ENCODE measurements at regions not wholly inside any gene's neighbourhood (a gene's known extent, or its start where the extent isn't known, plus 50 kb on each side); places are given as distances from the start of the nearest gene placed in this dataset.
A peak's percentile ranks its signal among the peaks of the same experiment; 100 is the strongest.
"Not testable (repeated sequence)": the region's sequence is repeated elsewhere in the genome, so short reads cannot be mapped to it uniquely, and the experiment has no call there.

DNA sequence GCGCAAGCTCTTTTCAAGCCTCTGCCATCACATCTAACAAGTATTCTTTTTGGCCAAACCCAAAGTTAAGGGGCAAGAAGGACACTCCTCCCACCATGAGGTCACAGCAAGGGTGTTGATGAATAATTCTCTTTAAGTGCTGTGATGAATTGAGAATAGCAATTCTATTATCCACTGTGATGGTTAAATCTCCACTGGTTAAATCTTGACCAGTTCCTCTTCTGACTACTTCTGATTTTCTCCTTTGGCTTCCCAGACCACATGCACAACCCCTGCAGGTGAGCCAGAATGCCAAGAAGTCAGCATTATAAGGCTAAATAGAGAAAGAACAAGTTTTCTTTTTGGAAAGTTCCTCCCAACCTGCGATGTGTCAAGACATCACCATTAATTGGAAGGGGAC, 90.6 kb upstream of the BCL2L14 start:
- no peak for DNase-seq

DNA sequence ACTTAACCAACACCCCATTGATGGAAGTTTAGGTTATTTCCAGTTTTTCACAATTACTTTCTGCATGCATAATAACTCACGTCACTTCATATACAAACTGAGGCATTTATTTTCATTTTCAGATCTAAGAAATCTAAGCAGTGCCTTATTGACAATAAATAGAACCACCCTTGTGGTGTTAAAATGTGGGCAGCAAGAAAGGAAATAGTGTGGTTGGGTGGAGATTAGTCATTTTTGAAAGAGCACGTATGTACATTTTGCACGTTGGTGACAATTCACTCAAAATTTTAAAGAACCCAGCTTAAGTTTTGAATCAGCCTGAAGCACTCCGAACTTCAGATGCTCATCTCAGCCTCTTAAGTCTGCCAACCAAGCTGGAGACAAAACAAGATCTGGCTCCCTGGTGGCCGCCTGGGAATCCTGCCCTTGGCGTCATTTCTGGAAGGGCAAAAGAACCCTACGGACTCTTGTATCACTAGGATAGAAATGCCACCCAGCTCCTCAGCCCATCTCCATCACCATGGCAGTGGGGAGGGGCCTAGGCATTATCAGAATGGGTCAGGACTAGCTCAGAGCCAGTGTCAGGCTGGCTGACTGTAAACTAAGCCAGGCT, 89.5 kb upstream of the BCL2L14 start:
- peak; percentile 72 for DNase-seq

DNA sequence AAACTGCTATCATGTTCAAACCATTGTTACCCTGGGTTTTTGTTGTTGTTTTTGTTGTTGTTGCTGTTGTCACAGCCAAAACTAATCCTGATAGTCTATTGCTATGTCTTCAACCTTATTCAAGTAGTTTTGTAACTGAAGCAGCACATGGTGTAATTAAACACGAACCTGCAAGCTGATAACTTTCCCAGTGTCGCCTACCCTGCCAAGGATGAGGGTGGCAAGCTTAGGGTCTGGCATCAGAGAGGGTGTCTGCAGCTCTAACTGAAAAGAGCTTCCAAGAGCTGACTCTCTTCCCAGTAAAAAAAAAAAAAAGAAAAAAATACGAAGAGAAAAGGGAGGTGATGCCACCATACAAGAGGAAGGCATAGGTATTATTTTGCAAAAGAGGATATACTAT, 86.3 kb upstream of the BCL2L14 start:
- DNase-seq = no peak

DNA sequence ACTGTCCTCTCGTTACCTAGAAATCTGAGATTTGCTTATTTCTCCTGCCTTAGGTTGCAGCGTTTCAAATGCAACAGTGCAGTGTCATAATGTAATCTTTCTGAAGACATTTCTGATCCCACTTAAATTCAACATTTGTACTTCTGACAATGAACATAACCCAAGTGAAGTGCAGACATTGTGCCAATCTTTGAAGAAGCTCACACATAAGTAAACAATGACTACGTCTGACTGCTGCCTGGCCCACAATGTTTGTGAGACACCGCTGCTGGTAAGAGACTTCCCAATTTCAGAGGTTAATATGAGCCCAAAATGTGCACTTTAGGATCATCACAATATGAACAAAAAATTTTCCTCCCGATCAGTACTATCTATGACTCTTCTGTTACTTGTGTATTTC, 84.6 kb upstream of the BCL2L14 start:
- DNase-seq = no peak

DNA sequence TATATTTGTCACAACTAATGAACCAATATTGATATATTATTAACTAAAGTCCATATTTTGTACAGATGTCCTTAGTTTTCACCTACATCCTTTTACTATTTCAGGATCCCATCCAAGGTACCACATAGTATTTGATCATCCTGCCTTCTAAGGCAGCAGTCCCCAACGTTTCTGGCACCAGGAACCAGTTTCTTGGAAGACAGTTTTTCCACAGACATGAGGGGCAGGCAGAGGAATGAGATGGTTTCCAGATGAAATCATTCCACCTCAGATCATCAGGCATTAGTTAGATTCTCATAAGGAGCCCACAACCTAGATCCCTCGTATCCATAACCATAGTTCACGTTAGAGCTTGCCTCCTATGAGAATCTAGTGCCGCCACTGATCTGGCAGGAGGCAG, 82.8 kb upstream of the BCL2L14 start:
- peak; percentile 17 for DNase-seq

DNA sequence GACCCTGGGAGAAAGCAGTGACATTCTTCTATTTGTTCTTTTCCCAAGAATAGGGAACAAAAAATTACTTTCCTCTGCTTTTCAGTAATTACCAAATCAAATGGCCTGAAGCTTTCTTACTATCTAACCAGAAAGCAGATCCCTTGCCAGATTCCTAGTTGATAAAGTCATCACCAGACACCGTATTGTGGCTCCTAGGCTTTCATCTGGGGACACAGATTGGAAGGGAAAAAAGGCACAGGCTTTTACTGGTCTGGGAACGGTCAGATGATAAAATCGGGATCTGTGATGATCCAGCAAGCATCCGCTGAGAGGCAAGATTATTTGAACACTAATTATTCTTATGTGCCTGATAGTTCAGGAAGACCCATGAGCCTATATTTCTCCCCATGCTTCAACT, 79.1 kb upstream of the BCL2L14 start:
- DNase-seq = peak; percentile 29

DNA sequence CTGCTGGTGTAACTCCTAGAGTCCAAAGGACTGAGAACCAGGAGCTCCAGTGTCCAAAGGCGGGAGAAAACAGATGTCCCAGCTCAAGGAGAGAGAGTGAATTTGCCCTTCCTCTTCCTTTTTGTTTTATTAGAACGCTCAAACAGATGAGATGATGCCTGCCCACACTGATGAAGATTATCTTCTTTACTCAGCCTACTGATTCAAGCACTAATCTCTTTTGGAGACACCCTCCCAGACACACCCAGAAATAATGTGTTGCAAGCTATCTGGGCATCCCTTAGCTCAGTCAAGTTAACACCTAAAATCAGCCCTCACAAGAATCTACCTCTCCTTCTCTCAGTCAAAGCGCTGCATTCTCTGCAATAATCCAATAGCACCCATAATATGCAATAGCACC, 78.2 kb upstream of the BCL2L14 start:
- DNase-seq = no peak

DNA sequence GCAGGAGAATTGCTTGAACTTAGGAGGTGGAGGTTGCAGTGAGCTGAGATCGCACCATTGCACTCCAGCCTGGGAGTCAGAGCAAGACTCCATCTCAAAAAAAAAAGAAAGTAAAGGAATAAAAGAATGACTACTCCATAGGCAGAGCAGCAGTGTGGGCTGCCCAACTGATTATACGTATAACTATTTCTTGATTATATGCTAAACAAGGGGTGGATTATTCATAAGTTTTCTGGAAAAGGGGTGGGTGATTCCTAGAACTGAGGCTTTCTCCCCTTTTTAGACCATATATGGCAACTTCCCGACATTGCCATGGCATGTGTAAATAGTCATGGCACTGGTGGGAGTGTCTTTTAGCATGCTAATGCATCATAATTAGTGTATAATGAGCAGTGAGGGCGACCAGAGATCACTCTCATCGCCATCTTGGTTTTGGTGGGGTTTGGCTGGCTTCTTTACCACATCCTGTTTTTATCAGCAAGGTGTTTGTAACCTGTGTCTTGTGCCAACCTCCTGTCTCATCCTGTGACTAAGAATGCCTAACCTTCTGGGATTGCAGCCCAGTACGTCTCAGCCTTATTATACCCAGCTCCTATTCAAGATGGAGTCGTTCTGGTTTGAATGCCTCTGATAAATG, 72.3 kb upstream of the BCL2L14 start:
- DNase-seq = not testable (repeated sequence)

DNA sequence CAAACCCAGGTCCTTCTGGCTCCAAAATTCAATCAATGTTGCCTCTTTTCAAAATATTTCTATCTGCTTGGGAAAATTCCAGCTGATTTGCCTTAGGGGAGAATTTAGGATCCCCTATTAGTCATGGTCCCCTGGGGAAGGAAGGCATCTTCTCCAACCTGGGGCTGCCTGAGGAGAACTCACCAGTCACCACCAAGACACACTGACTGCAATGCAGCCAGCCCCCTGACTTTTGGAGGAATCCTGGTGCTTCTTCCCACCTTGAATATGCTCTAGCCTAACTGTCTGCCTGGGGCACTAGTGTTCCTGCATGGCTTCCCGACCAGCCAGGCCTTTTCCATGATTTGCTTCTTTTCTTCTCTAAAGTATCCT, 71.8 kb upstream of the BCL2L14 start:
- peak; percentile 29 for DNase-seq

DNA sequence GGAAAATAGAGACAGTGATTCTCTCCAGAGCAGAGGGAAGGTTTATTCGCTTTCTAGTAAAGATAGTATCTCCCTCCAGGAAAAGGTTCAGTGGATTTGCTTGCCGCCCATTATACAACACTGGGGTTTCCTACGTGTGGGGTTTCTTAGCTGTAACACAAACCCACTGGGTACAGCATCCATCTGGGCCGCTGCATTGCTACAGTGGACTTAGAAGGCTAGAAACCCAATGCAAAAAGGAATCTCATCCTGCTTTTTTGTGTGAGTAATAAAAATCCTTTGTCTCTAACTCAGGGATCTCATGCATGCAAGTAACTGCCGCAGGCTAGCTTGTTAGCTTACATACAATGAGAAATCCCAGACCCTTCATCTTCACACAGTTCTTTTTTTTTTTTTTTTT, 67.1 kb upstream of the BCL2L14 start:
- no peak for DNase-seq

DNA sequence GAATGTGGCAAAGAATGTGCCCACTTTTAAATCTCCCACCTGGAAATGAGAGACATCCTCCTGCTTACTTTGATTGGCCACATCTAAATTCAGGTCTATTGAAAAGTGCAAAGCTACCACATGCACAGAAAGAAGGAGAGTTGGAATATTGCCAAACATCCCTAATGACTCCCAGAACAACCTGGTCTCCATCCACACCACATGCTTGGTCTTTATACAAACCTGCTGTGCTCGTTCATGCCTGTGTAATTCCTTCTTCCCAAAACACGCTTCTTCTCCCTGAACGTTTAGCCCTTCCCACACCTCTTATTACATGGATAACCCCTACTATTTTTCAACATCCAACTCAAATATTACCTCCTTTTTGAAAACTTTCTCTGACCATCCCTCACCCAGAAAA, 66.2 kb upstream of the BCL2L14 start:
- DNase-seq = no peak

DNA sequence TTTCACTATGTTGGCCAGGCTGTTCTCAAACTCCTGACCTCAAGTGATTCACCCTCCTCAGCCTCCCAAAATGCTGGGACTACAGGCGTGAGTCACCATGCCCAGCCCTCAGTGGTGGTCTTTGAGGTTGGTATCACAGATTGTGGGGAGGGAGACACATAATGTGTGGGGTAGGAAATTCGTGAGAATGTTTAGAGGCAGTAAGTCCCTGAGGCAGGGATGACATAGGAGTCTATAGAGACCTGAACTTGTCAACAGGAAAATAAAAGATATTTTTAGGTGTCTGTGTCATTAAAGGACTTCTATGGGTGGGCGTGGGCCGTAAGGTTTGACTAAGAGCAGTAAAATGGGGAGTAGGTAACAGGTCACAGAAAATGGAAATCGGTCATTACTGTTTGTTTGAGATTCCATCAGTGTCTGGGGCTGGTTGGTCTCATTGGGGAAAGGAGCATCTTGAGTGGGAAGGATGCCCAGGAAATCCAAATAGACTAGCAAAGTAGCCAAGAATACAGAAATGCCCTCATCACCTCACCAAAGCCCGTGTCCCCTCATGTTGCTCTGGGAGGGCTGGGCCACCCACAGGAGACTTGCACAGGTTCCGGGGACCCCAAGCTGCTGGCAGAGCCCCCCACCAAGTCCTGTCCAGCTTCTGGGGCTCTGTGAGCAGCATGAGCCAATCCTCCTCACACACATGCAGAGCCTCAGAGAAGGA, 63.6 kb upstream of the BCL2L14 start:
- DNase-seq = peak; percentile 75

DNA sequence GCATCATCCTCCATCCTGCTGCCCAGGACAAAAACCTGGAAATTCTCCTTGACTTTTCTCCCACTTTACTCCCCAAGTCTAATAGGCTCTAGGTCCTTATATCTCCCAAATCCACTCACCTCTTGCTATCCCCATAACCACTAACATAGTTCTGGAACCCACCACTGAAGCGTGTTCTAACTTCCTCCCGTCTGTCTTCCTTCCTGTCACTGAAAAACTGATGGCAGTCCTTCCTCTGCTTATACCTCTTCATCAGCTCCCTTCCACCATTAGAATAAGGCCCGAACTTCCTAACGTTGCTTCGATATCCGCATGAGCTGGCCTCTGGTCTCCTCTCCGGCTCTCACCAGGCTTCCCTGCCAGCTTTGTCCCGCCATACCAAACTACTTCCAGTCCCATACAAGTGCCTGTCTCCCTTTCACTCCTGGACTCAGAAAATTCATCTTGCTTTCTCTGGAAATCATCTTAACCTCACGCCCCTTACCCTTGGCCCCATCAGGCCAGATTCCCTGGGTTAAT, 63.0 kb upstream of the BCL2L14 start:
- no peak for DNase-seq

DNA sequence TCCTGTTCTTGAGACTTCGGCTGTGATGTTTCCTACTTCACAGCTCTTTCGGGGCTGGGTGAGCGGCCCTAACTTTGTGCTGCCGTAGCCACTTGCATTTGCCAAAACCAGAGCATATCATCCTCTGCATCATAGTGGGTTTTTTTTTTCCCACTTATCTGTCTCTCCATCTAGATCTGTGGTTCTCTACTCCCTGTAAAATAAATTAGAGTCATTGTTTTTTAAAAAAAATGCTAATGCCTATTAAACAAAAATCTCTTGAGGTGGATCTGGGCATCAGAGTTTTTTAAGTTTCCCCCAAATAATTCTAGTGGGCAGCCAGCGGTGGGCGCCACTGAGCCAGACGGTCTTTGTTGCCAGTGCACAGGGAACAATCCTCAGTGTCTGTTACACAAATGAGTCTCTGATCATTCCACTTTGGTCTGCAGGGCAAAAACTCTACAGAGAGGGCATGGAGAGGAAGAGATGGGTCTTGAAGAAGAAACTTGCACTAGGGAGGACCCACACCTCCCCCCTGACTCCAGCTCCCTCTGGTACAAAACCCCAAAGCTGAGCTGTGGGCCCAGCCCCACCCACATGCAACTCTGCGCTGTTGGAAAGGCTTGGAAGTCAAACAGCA, 62.4 kb upstream of the BCL2L14 start:
- no peak for DNase-seq

DNA sequence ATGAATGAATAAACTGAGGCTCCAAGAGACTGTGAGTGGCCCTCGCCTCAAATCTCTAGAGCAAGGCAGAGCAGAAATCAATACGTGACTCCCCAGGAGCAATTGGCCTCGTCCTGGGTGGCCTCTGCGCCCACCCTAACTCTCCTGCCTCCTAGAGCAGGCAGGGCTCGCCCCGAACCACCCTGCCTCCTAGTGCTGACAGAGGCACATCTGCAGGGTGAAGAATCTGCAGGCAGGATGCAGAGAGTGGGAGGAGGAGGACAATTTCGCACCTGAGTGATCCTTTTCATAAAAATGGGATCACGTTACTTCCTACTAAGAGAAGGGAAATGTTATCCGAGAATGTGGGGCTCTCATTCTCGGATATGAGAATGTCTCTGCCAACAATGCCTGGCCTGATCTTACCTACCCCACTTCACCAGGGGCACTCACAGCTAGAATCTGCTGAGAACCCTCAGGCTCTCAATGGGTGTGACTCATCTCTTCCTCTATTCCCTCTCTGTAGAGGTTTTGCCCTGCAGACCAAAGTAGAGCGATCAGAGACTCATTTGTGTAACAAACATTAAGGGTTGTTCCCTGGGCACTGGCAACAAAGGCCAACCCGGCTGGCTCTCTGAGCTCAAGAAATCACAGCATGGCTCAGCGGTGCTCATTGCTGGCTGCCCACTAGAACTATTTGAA, 61.7 kb upstream of the BCL2L14 start:
- peak; percentile 43 for DNase-seq

DNA sequence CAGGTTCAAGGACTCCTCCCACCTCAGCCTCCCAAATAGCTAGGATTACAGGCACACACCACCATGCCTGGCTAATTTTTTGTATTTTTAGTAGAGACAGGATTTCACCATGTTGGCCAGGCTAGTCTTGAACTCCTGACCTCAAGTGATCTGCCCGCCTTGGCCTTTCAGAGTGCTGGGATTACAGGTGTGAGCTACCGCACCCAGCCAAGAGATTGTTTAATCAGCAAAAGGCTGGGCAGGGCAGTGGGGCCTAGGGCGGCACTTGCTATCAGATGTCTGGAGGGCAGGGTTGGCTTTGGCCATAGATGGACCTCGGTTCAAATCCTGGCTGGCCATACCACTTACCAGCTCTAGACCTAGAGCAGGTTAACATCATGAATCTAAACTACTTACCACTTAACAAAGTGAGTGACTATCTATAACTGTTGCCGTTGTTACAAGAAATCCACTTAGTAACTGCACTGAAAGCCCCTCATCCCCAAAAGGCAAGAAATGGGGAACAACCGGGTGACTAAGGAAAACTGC, 60.9 kb upstream of the BCL2L14 start:
- DNase-seq = not testable (repeated sequence)

DNA sequence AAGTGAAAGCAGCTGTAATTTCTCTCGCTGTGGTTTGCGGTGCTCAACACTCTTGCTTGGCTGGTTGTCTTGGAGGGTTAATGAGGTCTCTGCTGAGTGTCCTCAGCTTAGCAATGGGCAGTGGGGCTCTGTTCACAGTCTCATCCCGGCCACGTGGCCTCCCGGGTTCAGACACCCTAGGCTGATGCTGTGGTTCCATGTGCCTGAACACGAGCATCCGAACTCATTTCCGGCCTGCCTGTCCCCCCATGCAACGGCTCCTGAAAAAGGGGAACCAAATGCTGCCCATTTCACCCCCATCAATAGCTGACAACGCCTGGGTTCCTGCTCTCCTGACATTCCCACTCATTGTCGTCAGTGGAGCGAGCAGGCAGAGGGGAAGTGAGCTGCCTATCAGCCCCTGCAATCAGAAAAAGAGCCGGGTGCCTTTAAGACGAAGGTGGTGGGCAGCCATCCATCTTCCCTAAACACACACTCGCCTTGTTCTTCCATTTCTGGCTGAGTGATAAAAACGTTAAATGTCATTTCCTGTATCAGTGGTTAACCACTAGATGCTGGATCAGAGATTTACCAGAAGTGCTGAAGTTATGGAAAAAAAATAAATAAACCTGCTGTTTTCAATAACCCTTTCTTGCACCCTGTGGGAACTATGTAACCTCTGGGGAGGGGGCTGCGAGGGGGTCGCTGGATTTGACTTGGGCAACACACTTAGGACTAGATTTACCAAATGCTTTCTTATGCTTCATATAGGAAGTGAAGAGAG, 60.3 kb upstream of the BCL2L14 start:
- peak; percentile 84 for DNase-seq

DNA sequence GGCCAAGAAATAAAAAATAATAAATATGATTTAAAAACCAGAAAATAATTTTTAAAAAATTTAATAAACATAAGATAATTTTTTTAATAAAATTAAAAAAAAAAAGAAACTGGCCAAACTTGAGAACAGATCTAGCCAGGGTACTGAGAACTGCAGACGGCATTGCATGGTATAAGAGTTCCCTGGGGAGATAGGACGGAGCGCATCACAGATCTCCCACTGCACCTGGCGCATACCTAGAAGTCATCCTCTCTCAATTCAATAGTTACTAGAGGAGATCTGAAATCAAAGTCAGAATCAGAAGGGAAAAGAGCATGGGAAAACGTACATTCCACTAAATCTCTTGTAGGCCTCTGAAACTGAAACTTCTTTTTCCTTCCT, 58.9 kb upstream of the BCL2L14 start:
- no peak for DNase-seq

DNA sequence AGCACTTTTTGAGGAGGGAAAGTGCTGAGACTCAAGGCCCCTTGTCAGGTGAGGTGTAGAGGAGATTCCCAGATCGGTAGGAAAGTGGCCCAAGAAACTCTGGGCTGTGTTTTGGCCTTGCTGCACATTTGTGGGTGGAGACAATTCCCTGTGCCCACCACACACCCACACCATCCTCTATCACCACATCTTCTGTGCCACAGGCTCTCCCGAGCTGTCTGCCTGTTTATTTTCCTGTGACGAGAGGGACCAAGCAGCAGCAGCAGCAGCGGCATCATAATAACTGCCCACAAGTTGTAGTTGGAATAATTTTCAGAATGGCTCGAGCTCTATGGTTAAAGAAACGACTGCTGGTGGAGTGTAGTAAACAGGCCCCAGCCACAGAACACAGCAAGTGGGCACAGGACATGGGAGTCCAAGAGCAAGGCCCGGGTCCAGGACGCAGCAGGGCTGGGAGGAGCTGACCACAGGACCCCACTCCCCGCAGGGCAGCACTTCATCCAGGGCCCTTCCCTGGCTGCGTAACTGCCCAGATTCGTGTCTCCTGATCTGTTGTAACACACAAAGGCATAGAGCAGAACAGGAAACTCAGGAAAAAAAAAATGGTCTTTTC, 55.6 kb upstream of the BCL2L14 start:
- no peak for DNase-seq

DNA sequence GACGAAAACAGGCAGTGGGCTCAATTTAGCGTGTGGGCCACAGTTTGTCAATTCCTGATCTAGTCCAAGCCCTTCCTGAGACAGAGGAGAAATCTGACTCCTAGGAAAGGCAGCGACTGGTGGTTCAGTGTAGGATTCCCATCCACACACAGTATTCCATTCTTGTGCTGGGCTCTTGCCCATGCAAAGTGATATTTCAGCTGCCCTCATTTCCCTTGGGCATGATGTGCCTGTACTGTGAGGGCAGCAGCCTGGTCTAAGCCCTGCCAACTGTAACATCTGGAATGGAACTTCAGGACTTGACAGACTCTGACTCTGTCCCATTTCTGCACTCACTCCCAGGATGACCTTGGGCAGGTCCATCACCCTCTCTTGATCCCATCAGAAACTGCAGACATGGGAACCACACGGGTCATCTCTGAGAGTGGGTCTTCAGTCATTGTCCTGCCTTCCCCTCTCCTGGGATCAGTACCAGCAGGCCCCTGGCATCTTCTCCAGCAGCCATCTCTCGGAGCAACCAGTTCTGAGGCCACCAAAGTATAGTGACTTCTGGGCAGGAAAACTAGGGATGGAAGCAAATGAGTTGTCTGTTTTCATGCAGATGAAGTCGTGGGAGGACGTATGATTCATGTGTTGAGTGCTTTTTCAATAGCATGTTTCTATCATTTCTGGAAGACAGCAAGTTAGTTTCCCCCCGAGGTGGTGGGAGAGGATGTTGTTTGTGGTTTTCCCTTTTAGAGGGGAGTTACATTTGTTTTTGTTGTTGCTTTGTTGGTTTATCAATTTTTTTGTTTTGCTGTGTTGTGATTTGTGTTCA, 54.2 kb upstream of the BCL2L14 start:
- DNase-seq = no peak

DNA sequence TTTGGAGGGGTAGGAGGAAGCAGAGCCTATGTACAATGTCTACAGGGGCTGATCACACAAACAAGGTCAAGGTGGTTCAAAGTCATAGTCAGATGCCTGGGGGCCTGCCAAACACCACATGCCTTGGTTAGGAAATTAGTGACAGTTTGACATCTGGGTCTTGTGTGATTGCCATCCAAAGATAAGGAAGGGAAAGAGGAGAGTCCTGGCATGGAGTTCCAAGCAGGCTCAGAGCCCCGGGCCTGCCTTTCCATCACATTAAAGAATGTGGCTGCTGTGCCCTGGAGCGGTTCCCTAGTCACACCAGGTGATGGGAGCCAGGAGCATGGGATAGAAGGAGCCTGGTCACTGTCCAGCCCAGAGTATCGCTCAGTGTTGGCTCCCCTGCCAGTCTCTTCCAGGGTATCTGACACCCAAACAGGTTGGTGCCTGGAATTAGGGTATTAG, 53.6 kb upstream of the BCL2L14 start:
- peak; percentile 19 for DNase-seq

Measured in fibroblast of skin of right quadriceps (primary cell).